BE2C (cell line): ENCODE measurements at regions not wholly inside any gene's neighbourhood (a gene's known extent, or its start where the extent isn't known, plus 50 kb on each side); places are given as distances from the start of the nearest gene placed in this dataset.

Source experiments
- DNase-seq: peaks from one replicate; pipeline ENCODE4 v3.0.0-alpha.2; 2020
- H3K27me3 ChIP-seq: fragments of 250-450 bp; sonication (Bioruptor Pico); 2 replicates; pipeline ENCODE4 v1.5.1; 2020; ENCODE audit warnings: mild to moderate bottlenecking
- H3K36me3 ChIP-seq: fragments of 250-450 bp; sonication (Bioruptor Pico); 2 replicates; pipeline ENCODE4 v1.5.1; 2020; ENCODE audit warnings: mild to moderate bottlenecking
- H3K4me1 ChIP-seq: fragments of 250-450 bp; sonication (Bioruptor Pico); 2 replicates; pipeline ENCODE4 v1.5.1; 2020
- H3K4me3 ChIP-seq: 2 replicates; pipeline ENCODE4 v1.5.1; 2011; ENCODE audit warnings: low read depth, low read length
- H3K9me3 ChIP-seq: fragments of 250-450 bp; sonication (Bioruptor Pico); 2 replicates; pipeline ENCODE4 v1.5.1; 2020
- CTCF ChIP-seq: IDR thresholded peaks from 2 replicates; pipeline ENCODE4 v1.5.1; 2012; ENCODE audit warnings: mild to moderate bottlenecking, low read depth, low read length

- TF ChIP-seq CTCF: no peak
- Histone ChIP-seq H3K36me3 (peaks cover 11% of the 10 kb centered on the region), H3K9me3 (no peaks in the 10 kb centered on the region), H3K4me3 (no peak overlapping the region), H3K4me1 (no peaks in the 10 kb centered on the region), H3K27me3 (no peaks in the 10 kb centered on the region)
- no peak for DNase-seq
Measured at GRCh38 chr7:130874071-130874915, 140.3 kb upstream of the KLF14 start.

- peaks cover 5% of the 10 kb centered on the region for H3K36me3 ChIP-seq
Measured at GRCh38 chr7:130875265-130875741, 141.3 kb upstream of the KLF14 start.

GRCh38 chr7:130875901-130876300 is 141.9 kb upstream of the KLF14 start:
- DNase-seq: no peak
- H3K9me3 ChIP-seq: no peaks in the 10 kb centered on the region
- no peak overlapping the region for H3K4me3 ChIP-seq
- peaks cover 5% of the 10 kb centered on the region for H3K36me3 ChIP-seq
- H3K4me1 ChIP-seq: no peaks in the 10 kb centered on the region
- no peaks in the 10 kb centered on the region for H3K27me3 ChIP-seq
- no peak for TF ChIP-seq CTCF

More at GRCh38 chr7:130875265-130875741, 141.3 kb upstream of the KLF14 start:
- peak; percentile 84 for TF ChIP-seq CTCF
- H3K4me3 ChIP-seq: no peak overlapping the region
- no peaks in the 10 kb centered on the region for H3K27me3 ChIP-seq
- no peaks in the 10 kb centered on the region for H3K9me3 ChIP-seq
- DNase-seq: peak; percentile 54
- no peaks in the 10 kb centered on the region for H3K4me1 ChIP-seq

GRCh38 chr7:130877236-130877990 is 143.4 kb upstream of the KLF14 start:
- Histone ChIP-seq H3K36me3 (peaks cover 1% of the 10 kb centered on the region; the same call in 1 of the 2 replicates), H3K4me3 (no peak overlapping the region), H3K9me3 (no peaks in the 10 kb centered on the region), H3K4me1 (no peaks in the 10 kb centered on the region), H3K27me3 (no peaks in the 10 kb centered on the region)
- no peak for DNase-seq
- no peak for TF ChIP-seq CTCF

GRCh38 chr7:130877991-130878305 is 143.9 kb upstream of the KLF14 start:
- TF ChIP-seq CTCF: no peak
- H3K4me3 ChIP-seq: no peak overlapping the region
- H3K9me3 ChIP-seq: no peaks in the 10 kb centered on the region
- DNase-seq: no peak
- no peaks in the 10 kb centered on the region for H3K27me3 ChIP-seq
- no peaks in the 10 kb centered on the region for H3K4me1 ChIP-seq
- H3K36me3 ChIP-seq: no peaks in the 10 kb centered on the region; the same call in 1 of the 2 replicates
